HG02588 (cell line): ENCODE measurements at regions not wholly inside any gene's neighbourhood (a gene's known extent, or its start where the extent isn't known, plus 50 kb on each side); places are given as distances from the start of the nearest gene placed in this dataset.
"Not testable (repeated sequence)": the region's sequence is repeated elsewhere in the genome, so short reads cannot be mapped to it uniquely, and the experiment has no call there.

Experiments used
- ATAC-seq: cut with Tn5 transposase; IDR thresholded peaks from one replicate; pipeline ENCODE4 v1.9.1; 2021; ENCODE audit warnings: mild to moderate bottlenecking, moderate library complexity; ENCODE audit not compliant: unreplicated experiment

GRCh38 chr17:5745111-5745813 is 161.0 kb upstream of the NLRP1 start:
- ATAC-seq: no peak

DNA sequence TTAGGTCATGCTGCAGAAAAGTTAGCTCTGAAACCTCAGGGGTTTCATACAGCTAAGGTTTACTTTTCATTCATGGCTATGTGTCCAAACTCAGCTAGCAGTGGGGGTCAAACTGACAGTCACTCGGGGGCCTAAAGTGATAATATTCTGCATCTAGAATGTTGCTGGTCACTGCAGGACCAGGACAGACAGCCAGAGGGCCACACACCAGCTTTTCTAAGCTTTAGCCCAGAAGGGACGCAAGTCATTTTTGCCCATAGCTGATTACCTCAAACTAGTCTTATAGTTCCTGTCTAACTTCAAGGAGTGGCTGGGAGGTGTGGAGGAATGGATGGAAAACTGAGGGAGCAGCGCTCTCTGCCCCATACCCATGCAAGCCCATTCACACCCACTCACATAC is 163.0 kb upstream of the NLRP1 start:
- no peak for ATAC-seq

GRCh38 chr17:5747964-5748363 is 163.7 kb upstream of the NLRP1 start:
- ATAC-seq: no peak

DNA sequence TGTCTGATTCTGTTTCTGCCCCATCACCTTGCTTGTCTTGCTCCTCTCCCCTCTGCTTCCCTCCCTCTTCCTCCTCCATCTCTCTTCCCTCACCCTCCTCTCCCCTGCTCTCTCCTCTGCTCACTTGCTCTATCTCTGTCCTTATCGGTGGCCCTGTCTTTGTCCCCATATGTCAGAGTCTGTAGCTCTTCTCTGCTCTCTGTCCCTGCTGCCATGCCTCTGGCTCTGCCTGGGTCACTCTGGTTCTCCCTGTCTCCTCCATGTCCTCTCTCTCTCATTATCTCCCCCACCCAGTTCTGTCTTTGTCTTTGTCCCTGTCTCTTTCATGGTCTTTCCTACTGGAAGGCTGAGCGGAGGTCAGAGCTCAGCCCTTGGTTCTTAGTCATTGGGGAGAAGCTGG is 169.1 kb upstream of the NLRP1 start:
- ATAC-seq: no peak

DNA sequence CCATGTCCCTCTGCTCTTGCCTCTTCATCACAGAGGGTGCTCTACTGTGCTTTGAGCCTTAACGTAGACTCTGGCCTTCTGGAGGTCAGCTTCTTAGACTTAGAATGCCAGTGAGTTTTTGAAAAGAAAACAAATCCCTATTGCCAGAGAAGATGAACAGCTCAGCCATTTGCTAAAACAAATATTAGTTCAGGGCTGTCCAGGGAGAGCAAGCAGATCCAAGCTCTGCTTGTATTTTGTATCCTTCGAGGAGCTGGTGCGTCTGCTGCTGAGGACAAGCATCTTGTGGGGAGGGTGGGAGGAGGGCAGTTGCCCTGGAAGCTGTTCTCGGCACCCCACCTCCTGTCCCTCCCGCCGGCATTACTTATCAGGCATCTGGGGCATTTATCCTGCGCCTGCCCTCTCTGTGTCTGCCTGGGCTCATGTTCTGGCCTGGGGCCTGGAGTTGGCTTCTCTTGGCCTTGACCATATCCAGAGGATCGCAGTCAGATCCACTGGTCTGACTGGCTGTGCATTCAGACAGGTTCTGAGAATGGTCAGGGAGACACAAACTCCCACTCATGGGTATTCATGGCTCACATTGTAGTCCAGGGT is 173.1 kb upstream of the NLRP1 start:
- no peak for ATAC-seq

DNA sequence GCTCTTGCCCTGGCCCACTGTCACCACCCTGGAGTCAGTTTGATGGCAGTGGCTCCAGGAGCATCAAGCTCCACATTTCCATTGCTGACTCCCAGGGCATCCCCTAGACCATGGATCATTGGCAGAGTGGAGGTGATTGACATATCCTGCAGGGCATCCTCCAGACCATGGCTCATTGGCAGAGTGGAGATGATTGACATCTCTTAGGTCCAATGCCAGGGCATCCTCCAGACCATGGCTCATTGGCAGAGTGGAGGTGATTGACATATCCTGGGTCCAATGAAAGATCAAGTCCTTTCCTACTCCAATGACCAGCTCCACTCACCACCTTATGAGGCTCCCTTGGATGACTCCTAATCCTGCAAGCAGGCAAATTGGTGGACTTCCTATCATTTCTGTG is 174.3 kb upstream of the NLRP1 start:
- ATAC-seq: no peak

- no peak for ATAC-seq
These were observed 175.2 kb upstream of the NLRP1 start for GRCh38 chr17:5759501-5759925.

- ATAC-seq: no peak
These were observed 177.9 kb upstream of the NLRP1 start for GRCh38 chr17:5762191-5762590.

DNA sequence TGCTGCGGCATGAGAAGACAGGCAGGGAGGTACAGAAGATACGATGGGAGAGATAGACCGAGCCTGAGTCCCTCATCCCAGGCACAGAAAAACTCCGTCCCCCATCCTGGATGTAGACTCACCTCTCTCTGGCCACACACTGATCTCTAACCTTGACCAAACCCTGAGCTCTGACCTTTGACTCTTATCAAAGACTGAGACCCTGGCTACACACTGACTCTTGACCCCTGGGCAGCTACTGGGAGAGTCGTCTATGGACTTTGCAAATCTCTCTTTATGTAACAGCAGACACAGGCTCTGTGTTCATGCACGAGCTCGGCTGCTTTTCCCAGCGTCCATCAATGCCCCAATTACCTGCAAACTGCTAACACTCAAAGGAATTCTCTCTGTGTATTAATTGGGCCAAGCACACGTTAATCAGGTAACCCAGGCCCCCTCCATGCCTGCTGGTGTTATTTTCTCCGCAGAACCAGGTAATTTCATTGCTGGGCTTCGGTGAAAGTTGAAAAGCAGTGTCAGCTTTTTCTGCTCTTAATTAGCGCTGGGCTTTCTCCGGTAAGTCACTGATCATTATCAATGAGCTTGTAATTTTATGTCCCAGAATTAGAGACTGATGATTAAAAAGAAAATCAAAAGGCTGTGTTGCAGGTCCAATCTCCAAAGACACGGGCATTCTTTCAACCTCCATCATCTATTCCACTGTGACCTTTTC is 179.4 kb upstream of the NLRP1 start:
- ATAC-seq: no peak

GRCh38 chr17:5769593-5770354 is 185.5 kb upstream of the NLRP1 start:
- no peak for ATAC-seq

DNA sequence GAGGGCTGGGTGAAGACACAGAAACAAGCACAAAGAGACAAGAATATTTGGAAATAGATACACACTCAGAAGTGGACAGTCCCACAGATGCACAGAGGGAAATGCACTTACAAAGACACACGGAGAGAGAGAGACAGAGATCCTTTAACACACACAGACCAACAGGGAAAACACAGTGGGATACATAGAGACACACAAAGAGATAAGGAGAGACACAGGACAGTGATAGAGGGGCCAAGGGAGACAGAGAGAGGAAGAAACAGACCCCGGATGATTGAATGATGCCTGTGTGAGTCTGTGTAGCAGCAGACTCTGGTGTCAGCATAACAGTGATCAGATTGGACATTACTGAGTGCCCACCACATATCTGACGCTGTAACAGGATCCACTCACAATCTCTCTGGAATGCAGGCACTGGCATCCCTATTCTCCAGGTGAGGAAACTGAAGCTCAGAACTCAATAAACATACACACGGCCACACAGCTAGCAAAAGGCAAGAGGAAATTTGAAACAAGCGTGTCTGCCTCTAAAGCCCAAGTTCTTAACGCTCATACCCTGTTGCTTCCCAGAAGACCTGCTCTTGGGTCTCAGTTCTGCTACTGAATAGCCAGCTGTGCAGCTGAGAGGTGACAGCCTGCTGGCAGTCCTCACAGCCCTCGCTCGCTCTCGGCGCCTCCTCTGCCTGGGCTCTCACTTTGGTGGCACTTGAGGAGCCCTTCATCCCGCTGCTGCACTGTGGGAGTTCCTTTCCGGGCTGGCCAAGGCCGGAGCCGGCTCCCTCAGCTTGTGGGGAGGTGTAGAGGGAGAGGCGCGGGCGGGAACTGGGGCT is 186.3 kb upstream of the NLRP1 start:
- no peak for ATAC-seq

- not testable (repeated sequence) for ATAC-seq
These were observed 186.9 kb upstream of the NLRP1 start for GRCh38 chr17:5771271-5771577.

DNA sequence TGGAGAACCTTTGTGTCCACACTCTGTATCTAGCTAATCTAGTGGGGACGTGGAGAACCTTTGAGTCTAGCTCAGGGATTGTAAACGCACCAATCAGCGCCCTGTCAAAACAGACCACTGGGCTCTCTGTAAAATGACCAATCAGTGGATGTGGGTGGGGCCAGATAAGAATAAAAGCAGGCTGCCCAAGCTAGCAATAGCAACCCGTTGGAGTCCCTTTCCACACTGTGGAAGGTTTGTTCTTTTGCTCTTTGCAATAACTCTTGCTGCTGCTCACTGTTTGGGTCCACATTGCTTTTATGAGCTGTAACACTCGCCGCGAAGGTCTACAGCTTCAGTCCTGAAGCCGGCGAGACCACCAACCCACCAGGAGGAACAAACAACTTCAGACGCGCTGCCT is 187.7 kb upstream of the NLRP1 start:
- not testable (repeated sequence) for ATAC-seq

DNA sequence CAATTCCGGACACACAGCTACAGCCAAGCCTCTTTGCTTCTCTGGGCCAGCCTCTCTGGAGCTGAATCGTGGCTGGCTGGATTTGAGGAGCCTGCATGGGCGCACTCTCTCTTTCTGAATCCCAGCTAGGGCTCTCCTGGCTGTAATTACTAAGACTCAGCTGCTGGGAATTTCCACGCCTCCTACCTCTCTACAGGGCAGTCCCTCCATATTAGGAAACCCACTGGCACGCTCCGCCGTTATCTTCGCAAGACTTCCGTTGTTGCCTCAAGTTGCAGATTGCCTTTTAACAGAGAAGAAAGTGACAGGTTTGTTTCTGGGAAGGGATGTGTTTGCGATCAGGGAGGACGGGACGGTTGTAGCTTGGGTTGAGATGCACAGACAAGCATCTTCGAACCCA is 188.4 kb upstream of the NLRP1 start:
- ATAC-seq: no peak

DNA sequence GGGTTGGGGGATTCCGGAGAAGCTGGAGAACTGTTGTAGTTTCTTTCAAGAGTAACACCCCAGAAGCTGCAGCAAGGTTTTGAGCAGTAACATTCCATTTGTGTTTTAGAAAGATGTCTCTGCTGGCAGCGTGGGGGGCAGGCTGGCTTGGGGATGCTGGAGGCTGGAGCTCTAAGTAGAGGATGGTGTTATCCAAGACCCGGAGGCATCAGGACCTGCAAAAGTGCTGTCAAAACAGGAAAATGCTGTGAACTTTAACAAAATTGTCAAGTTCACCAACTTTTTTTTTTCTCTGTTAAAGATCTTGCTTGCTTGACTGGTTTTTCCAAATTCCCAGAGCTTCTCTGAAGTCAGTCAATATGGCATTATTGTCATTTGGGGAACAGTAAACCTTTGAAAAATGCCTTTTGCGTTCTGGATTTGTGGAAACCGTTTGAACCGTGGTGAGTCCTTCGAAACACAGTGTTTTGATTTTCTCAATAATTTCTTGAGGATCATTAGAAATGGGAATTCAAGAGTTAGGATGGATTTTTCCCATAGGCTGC is 189.6 kb upstream of the NLRP1 start:
- no peak for ATAC-seq

GRCh38 chr17:5775098-5775497 is 190.8 kb upstream of the NLRP1 start:
- no peak for ATAC-seq

GRCh38 chr17:5780476-5780875 is 196.2 kb upstream of the NLRP1 start:
- no peak for ATAC-seq

- ATAC-seq: no peak
These were observed 197.1 kb upstream of the NLRP1 start for GRCh38 chr17:5781236-5781927.

DNA sequence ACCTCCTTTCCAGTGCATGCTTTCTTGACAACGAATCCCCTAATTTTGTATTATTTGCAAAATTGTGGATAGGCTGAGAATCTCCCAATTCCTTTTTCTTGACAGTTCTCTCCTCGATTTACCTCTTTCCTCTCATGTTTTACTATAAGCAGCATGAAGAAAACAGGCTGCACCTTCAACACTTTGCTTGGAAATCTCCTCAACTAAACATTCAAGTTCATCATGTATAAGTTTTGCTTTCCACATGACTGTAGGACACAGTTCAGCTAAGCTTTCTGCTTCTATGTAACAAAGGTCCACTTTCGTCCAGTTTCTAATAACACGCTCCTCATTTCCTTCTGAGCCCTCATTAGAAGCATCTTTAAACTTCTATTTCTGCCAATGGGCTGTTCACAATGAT is 199.0 kb upstream of the NLRP1 start:
- no peak for ATAC-seq

- no peak for ATAC-seq
These were observed 199.5 kb upstream of the NLRP1 start for GRCh38 chr17:5783851-5784250.
